A673 (cell line): ENCODE measurements at regions not wholly inside any gene's neighbourhood (a gene's known extent, or its start where the extent isn't known, plus 50 kb on each side); places are given as distances from the start of the nearest gene placed in this dataset.

Experiments
- CTCF ChIP-seq: fragments of 300-800, 200-600 bp; sonication (generic); conservative IDR thresholded peaks from 2 replicates; pipeline ENCODE4 v1.5.1; 2017; ENCODE audit warnings: low read depth, mild to moderate bottlenecking, antibody characterized with exemption, low read length, moderate library complexity, mixed read lengths
- EZH2 ChIP-seq: fragments of 200-600 bp; sonication (generic); IDR thresholded peaks from 2 replicates; pipeline ENCODE4 v1.6.1; 2017; ENCODE audit warnings: borderline replicate concordance, low read depth, mild to moderate bottlenecking, mixed read lengths, antibody characterized with exemption, low read length; ENCODE audit not compliant: poor library complexity, severe bottlenecking

DNA sequence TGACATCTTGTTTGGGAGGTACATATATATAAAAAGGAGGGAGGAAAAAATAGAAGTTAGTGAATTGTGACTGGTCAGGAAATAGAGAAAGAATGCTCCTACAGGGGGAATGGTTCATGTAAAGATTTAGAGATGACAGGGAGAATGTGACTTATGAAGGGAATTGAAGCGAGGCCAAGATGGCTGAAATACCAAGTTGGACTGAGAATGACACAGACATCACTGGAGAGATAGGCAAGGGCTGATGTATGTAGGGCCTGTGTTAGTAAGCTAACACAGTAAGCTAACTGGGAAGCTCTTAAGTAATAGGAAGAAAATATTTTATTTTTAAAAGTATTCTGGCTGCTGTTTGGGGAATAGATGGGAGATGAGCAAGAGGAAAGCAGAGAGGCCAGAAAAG lies 286.3 kb downstream of the NNT start:
- TF ChIP-seq CTCF (no peak), EZH2 (no peak)
